Left forelimb (tissue), 1 donor: ENCODE measurements at regions not wholly inside any gene's neighbourhood (a gene's known extent, or its start where the extent isn't known, plus 50 kb on each side); places are given as distances from the start of the nearest gene placed in this dataset.

Source experiments
- DNase-seq: peaks from one replicate; pipeline ENCODE4 v3.0.0-alpha.2; 2018; ENCODE audit warnings: low spot score

DNA sequence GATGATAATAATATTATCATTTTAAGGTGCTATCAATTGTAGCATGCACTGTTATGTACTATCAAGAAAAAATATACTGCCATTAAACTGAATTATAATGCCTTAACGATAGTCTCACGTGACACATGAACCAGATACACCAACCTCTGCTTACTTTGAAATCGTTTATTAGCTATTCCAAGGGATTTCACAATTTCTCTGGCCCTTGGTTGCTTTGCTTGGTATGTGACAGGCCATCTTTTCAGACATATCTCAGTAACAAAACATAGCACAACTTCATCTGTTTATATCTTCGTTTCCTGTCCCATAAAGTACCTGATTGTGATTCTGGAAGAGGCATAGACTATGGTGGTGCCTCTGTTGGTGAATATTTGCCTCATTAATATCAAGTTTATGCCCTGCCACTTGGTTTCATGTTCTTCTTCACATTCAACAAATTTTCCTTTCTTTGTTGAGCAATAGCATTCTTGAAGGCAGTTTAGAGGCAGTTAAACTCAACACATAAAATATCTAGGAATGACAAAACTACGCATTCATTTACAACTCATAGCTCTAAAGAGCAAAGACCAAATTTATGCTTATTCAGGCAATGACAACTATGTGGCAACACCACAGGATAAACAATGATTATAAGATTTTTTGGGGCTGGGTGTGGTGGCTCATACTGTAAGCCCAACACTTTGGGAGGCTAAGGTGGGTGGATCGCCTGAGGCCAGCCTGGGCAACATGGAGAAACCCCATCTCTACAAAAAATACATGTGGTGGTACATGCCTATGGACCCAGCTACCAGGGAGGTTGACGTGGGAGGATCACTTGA lies 84.3 kb downstream of the MCFD2 start:
- no peak for DNase-seq

- peak; percentile 37 for DNase-seq
These were observed 86.2 kb downstream of the MCFD2 start for GRCh38 chr2:46829231-46829995.

- peak; percentile 53 for DNase-seq
These were observed 86.9 kb downstream of the MCFD2 start for GRCh38 chr2:46828491-46829230.

GRCh38 chr2:46828135-46828438 lies 87.5 kb downstream of the MCFD2 start:
- DNase-seq: no peak

- DNase-seq: peak; percentile 52
These were observed 88.1 kb downstream of the MCFD2 start for GRCh38 chr2:46827274-46828134.

DNA sequence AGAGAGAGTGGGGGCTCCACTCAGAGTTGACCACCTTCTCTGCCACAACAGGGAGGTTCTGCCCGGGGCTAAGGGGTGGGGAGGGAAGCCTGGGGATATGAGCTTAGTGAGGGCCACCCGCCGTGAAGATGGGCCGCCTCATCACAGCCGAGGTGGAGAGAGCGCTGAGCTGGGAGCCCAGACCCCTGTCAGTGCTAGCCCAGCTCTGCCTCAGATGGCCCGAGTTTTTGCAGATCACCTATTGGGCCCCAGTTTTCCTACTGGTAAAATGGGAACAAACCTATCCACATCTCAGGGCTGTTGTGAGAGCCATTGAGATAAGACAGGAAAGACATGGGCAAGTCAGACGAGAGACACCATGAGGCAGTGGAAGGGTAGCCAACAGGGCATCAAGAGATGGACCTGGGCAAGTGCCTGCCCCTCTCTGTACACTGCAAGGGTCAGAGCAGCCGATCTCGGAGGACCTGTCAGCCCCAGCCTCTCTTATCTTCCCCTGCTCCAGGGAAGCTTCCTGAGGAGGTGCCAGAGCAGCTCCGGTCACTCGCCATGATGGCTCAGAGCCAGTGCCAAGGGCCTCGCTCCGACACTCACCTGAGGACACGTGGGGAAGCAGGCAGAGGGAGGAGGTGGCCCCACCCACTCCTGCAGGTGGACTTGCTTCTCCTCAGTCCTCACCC lies 88.9 kb downstream of the MCFD2 start:
- peak; percentile 53 for DNase-seq

DNA sequence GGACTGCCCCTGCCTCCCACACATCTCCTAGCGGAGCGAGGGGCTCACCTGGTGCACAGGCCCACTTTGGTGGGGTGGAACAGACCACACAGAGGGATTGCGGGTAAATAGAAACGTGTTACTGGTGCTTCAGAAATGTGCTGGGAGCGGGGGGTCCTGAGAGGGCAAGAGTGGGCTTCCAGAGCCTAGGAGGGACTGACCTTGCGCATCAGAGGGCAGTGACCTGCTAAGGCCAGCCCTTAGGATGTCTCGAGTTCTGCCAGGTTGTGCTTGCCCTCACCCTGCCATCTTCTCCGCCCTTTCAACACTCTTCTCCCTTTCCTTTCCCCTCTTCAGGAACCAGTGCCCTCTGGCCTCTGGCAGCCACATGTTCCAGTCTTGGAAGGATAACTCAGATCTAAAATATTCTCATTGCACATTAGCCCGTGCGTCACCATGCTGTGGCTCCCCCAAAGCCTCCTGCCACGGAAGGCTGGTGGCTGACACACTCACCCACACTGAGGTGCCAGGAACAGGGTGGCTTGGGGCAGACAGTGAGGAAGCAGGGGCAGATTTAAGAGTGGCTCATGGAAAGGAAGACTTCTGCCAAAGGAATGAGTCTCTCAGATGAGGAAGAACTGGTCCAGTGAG lies 89.6 kb downstream of the MCFD2 start:
- DNase-seq: peak; percentile 60

- peak; percentile 56 for DNase-seq
These were observed 90.2 kb downstream of the MCFD2 start for GRCh38 chr2:46825231-46825938.

- peak; percentile 18 for DNase-seq
These were observed 91.0 kb downstream of the MCFD2 start for GRCh38 chr2:46824611-46825010.

GRCh38 chr2:46821600-46821999 lies 94.0 kb downstream of the MCFD2 start:
- DNase-seq: no peak

DNA sequence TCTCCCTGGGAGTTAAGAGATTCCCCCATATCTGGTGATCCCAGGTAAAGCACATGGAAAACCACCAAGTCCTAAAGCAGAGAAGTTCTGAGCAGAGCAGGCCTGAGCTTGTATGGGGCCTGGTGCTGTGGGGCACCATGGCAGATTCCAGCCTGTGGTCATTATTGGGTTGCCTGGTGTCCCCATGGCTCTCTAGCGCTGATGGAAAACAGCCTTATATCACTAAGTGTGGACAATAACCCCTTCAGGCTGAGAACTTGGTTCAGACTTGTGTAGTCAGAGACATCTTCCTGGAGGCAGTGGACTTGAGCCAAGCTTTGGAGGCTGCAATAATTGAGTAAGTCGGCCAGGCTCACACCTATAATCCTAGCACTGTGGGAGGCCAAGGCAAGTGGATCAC lies 96.8 kb downstream of the MCFD2 start:
- DNase-seq: peak; percentile 18

- DNase-seq: peak; percentile 64
These were observed 97.4 kb downstream of the MCFD2 start for GRCh38 chr2:46818141-46818621.

- peak; percentile 58 for DNase-seq
These were observed 98.5 kb downstream of the MCFD2 start for GRCh38 chr2:46816846-46817726.

DNA sequence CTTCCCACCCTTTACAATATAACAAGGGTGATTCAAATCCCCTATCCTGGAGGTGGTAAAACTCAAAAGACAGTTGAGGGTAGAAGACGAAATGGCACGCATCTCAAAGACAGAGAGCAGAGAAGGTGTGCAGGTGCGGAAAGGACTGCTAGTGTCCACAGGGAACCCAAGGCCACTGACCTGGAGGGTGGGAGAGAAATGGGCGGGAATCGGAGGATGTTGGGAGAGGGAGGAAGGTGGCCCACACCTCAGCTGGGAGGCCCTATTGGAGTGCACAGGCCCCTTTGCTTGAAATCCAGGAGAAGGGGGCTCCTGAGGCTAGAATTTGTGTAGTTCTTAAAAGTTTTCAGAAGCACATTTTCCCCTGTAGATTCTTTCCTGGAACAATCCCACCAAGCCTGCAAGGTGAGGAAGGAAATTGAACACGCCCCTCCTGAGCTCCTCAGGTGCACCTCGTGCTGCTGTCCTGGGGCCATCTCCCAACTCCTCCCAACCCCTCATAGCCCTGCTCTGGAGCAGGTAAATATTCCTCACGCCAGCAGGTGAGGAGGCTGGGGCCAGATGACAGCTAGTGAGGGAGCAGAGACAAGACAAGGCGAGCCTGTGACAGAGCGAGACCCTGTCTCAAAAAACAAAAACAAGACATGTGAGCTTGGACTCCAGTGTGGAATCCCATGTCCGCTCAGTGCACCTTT lies 99.3 kb downstream of the MCFD2 start:
- peak; percentile 46 for DNase-seq

DNA sequence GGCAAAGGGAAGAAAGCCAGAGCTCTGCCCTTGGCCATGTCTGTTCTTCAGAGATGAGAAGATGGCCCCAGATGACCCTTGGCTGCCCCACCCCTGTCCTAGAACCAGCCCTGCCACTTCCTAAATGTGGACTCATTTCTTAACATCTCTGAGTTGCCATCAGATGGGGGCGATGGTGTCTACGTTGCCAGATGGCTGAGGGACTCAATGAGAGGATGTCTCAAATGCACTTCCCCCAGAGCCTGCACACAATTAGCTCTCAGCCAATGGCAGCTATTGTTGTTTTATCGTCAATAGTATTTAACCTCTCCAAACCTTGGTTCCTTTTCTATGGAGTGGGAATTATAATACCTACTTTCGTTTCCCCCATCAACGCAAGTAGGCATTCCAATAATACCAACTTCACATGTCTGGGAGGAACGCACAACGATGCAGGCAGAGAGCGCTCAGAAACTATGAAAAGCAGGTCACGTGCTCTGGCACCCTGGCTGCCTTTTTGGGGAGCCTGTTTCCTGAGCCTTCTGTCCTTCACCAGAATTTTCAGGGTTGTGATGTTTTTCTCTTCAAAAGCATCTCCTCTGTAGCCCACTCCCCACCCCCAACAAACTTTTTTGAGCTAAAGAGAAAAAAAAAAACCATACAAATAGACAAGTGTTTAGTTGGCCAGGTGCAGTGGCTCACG lies 100.3 kb downstream of the MCFD2 start:
- no peak for DNase-seq

- DNase-seq: peak; percentile 72
These were observed 101.2 kb downstream of the MCFD2 start for GRCh38 chr2:46814160-46814961.

GRCh38 chr2:46813680-46814079 lies 101.9 kb downstream of the MCFD2 start:
- no peak for DNase-seq
